Neural cell (in vitro differentiated cells): ENCODE measurements at regions not wholly inside any gene's neighbourhood (a gene's known extent, or its start where the extent isn't known, plus 50 kb on each side); places are given as distances from the start of the nearest gene placed in this dataset.

ENCODE experiments used
- H2AFZ ChIP-seq: fragments of 200-600, 300-800 bp; sonication (generic), shearing (Covaris generic); 2 replicates; pipeline ENCODE4 v1.6.0; 2014; ENCODE audit warnings: low read depth, mild to moderate bottlenecking, antibody characterized with exemption, low read length, moderate library complexity
- H3F3A ChIP-seq: fragments of 200-600 bp; shearing (Covaris generic); 2 replicates; pipeline ENCODE4 v1.6.1; 2016; ENCODE audit warnings: mild to moderate bottlenecking, moderate library complexity, mixed read lengths, antibody characterized with exemption, low read length; ENCODE audit not compliant: insufficient read depth, poor library complexity, severe bottlenecking
- H3K27ac ChIP-seq: fragments of 200-600, 300-800 bp; sonication (generic), shearing (Covaris generic); 2 replicates; pipeline ENCODE4 v1.5.1; 2014; ENCODE audit warnings: mild to moderate bottlenecking, low read length, moderate library complexity
- H3K27me3 ChIP-seq: fragments of 300-800, 200-600 bp; sonication (generic), shearing (Covaris generic); 2 replicates; pipeline ENCODE4 v1.6.0; 2014; ENCODE audit warnings: mild to moderate bottlenecking, low read depth, low read length, moderate library complexity; ENCODE audit not compliant: insufficient read depth
- H3K36me3 ChIP-seq: fragments of 300-800, 200-600 bp; sonication (generic), shearing (Covaris generic); 2 replicates; pipeline ENCODE4 v1.5.1; 2014; ENCODE audit warnings: mild to moderate bottlenecking, antibody characterized with exemption, low read length, moderate library complexity; ENCODE audit not compliant: insufficient read depth
- H3K4me2 ChIP-seq: fragments of 300-800, 200-600 bp; sonication (generic), shearing (Covaris generic); 2 replicates; pipeline ENCODE4 v1.6.0; 2014; ENCODE audit warnings: mild to moderate bottlenecking, low read length
- H3K4me3 ChIP-seq: fragments of 300-800, 200-600 bp; sonication (generic), shearing (Covaris generic); 2 replicates; pipeline ENCODE4 v1.5.1; 2014; ENCODE audit warnings: mild to moderate bottlenecking, low read length, moderate library complexity
- H3K79me2 ChIP-seq: fragments of 200-600 bp; shearing (Covaris generic); replicated peaks from 2 replicates; pipeline ENCODE4 v1.6.0; 2014; ENCODE audit warnings: mild to moderate bottlenecking, low read length, moderate library complexity; ENCODE audit not compliant: insufficient read depth
- H3K9ac ChIP-seq: fragments of 300-800, 200-600 bp; sonication (generic), shearing (Covaris generic); 2 replicates; pipeline ENCODE4 v1.6.1; 2016; ENCODE audit warnings: mild to moderate bottlenecking, low read length, mixed read lengths
- H3K9me2 ChIP-seq: fragments of 200-600 bp; shearing (Covaris generic); 2 replicates; pipeline ENCODE4 v1.6.1; 2016; ENCODE audit warnings: mild to moderate bottlenecking, low read length, mixed read lengths; ENCODE audit not compliant: insufficient read depth
- H3K9me3 ChIP-seq: fragments of 200-600, 300-800 bp; sonication (generic), shearing (Covaris generic); 2 replicates; pipeline ENCODE4 v1.6.1; 2016; ENCODE audit warnings: mild to moderate bottlenecking, mixed run types, low read length, moderate library complexity, mixed read lengths
- H4K20me1 ChIP-seq: fragments of 200-600 bp; shearing (Covaris generic); 2 replicates; pipeline ENCODE4 v1.6.1; 2016; ENCODE audit warnings: mild to moderate bottlenecking, mixed run types; ENCODE audit not compliant: insufficient read depth
- EP300 ChIP-seq: fragments of 450-650 bp; conservative IDR thresholded peaks from 2 replicates; pipeline ENCODE4 v1.6.1; 2014; ENCODE audit warnings: antibody characterized with exemption, mild to moderate bottlenecking, moderate library complexity; ENCODE audit not compliant: poor library complexity, severe bottlenecking
- MXI1 ChIP-seq: fragments of 450-650 bp; conservative IDR thresholded peaks from 2 replicates; pipeline ENCODE4 v1.6.1; 2014; ENCODE audit warnings: antibody characterized with exemption, mild to moderate bottlenecking; ENCODE audit not compliant: poor library complexity, severe bottlenecking
- POLR2AphosphoS5 ChIP-seq: IDR thresholded peaks from 2 replicates; pipeline ENCODE4 v1.6.1; 2012
- RAD21 ChIP-seq: fragments of 450-650 bp; conservative IDR thresholded peaks from 2 replicates; pipeline ENCODE4 v1.6.1; 2014; ENCODE audit warnings: antibody characterized with exemption, mild to moderate bottlenecking, moderate library complexity
- TF ChIP-seq, protein P1 (sequence below): fragments of 450-650 bp; IDR thresholded peaks from 2 replicates; pipeline ENCODE4 v1.5.1; 2014; ENCODE audit warnings: antibody characterized with exemption, mild to moderate bottlenecking, moderate library complexity; ENCODE audit not compliant: poor library complexity, severe bottlenecking
- TF ChIP-seq, protein P2 (sequence below): IDR thresholded peaks from 2 replicates; pipeline ENCODE4 v1.6.1; 2012; ENCODE audit warnings: borderline replicate concordance

GRCh38 chr1:39116116-39116607, 88.3 kb upstream of the MACF1 start:
- Histone ChIP-seq H3K36me3 (peaks cover 9% of the 10 kb centered on the region), H3K4me2 (no peak overlapping the region), H3K27ac (no peak overlapping the region), H3K9me3 (no peaks in the 10 kb centered on the region), H3K79me2 (peaks cover 85% of the 10 kb centered on the region), H3F3A (peaks cover 2% of the 10 kb centered on the region), H3K27me3 (no peaks in the 10 kb centered on the region), H2AFZ (no peak overlapping the region), H3K9me2 (no peaks in the 10 kb centered on the region), H4K20me1 (peaks cover 8% of the 10 kb centered on the region), H3K4me3 (no peak overlapping the region), H3K9ac (no peak overlapping the region)
- TF ChIP-seq, protein P1, sequence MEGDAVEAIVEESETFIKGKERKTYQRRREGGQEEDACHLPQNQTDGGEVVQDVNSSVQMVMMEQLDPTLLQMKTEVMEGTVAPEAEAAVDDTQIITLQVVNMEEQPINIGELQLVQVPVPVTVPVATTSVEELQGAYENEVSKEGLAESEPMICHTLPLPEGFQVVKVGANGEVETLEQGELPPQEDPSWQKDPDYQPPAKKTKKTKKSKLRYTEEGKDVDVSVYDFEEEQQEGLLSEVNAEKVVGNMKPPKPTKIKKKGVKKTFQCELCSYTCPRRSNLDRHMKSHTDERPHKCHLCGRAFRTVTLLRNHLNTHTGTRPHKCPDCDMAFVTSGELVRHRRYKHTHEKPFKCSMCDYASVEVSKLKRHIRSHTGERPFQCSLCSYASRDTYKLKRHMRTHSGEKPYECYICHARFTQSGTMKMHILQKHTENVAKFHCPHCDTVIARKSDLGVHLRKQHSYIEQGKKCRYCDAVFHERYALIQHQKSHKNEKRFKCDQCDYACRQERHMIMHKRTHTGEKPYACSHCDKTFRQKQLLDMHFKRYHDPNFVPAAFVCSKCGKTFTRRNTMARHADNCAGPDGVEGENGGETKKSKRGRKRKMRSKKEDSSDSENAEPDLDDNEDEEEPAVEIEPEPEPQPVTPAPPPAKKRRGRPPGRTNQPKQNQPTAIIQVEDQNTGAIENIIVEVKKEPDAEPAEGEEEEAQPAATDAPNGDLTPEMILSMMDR = no peak
- no peak for TF ChIP-seq EP300
- TF ChIP-seq RAD21 = no peak
- TF ChIP-seq MXI1 = no peak
- TF ChIP-seq, protein P2, sequence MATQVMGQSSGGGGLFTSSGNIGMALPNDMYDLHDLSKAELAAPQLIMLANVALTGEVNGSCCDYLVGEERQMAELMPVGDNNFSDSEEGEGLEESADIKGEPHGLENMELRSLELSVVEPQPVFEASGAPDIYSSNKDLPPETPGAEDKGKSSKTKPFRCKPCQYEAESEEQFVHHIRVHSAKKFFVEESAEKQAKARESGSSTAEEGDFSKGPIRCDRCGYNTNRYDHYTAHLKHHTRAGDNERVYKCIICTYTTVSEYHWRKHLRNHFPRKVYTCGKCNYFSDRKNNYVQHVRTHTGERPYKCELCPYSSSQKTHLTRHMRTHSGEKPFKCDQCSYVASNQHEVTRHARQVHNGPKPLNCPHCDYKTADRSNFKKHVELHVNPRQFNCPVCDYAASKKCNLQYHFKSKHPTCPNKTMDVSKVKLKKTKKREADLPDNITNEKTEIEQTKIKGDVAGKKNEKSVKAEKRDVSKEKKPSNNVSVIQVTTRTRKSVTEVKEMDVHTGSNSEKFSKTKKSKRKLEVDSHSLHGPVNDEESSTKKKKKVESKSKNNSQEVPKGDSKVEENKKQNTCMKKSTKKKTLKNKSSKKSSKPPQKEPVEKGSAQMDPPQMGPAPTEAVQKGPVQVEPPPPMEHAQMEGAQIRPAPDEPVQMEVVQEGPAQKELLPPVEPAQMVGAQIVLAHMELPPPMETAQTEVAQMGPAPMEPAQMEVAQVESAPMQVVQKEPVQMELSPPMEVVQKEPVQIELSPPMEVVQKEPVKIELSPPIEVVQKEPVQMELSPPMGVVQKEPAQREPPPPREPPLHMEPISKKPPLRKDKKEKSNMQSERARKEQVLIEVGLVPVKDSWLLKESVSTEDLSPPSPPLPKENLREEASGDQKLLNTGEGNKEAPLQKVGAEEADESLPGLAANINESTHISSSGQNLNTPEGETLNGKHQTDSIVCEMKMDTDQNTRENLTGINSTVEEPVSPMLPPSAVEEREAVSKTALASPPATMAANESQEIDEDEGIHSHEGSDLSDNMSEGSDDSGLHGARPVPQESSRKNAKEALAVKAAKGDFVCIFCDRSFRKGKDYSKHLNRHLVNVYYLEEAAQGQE = no peak

- peaks cover 2% of the 10 kb centered on the region for H3F3A ChIP-seq
- peaks cover 8% of the 10 kb centered on the region for H4K20me1 ChIP-seq
- H3K4me3 ChIP-seq = no peak overlapping the region
- H2AFZ ChIP-seq = no peak overlapping the region
- no peak overlapping the region for H3K4me2 ChIP-seq
- H3K9ac ChIP-seq = no peak overlapping the region
- no peak overlapping the region for H3K27ac ChIP-seq
- H3K9me3 ChIP-seq = no peaks in the 10 kb centered on the region
- H3K79me2 ChIP-seq = peaks cover 87% of the 10 kb centered on the region
- no peaks in the 10 kb centered on the region for H3K9me2 ChIP-seq
- TF ChIP-seq POLR2AphosphoS5 = no peak
- TF ChIP-seq, protein P1 = no peak
- no peaks in the 10 kb centered on the region for H3K27me3 ChIP-seq
- peaks cover 10% of the 10 kb centered on the region for H3K36me3 ChIP-seq
Observed at GRCh38 chr1:39116860-39117728, 87.4 kb upstream of the MACF1 start.
